ENCODE measurements at regions not wholly inside any gene's neighbourhood (a gene's known extent, or its start where the extent isn't known, plus 50 kb on each side); places are given as distances from the start of the nearest gene placed in this dataset.
"Not testable (repeated sequence)": the region's sequence is repeated elsewhere in the genome, so short reads cannot be mapped to it uniquely, and the experiment has no call there.

- no peak for DNase-seq
Observed at GRCh38 chr16:59030923-59031485, 296.9 kb upstream of the GOT2 start.

GRCh38 chr16:59021751-59022150, 287.6 kb upstream of the GOT2 start:
- no peak for DNase-seq

GRCh38 chr16:59013930-59014329, 279.8 kb upstream of the GOT2 start:
- no peak for DNase-seq

- DNase-seq, result no peak
Observed at GRCh38 chr16:58999762-59000161, 265.6 kb upstream of the GOT2 start.

GRCh38 chr16:58992755-58993154, 258.6 kb upstream of the GOT2 start:
- not testable (repeated sequence) for DNase-seq

- DNase-seq, result not testable (repeated sequence)
Observed at GRCh38 chr16:58983181-58983965, 249.3 kb upstream of the GOT2 start.

GRCh38 chr16:58970775-58971174, 236.7 kb upstream of the GOT2 start:
- peak; percentile 51 to 80 (median 66) for DNase-seq

GRCh38 chr16:58963479-58963878, 229.4 kb upstream of the GOT2 start:
- peak in 2 of 3 donors; percentile 13 to 21 for DNase-seq

- no peak for DNase-seq
Observed at GRCh38 chr16:58962811-58963210, 228.7 kb upstream of the GOT2 start.

GRCh38 chr16:58960484-58960883, 226.4 kb upstream of the GOT2 start:
- no peak for DNase-seq

- no peak for DNase-seq
Observed at GRCh38 chr16:58960034-58960433, 225.9 kb upstream of the GOT2 start.

GRCh38 chr16:58958749-58959148, 224.6 kb upstream of the GOT2 start:
- DNase-seq, result no peak

GRCh38 chr16:58948244-58948643, 214.1 kb upstream of the GOT2 start:
- peak in 1 of 3 donors; percentile 10 for DNase-seq

- DNase-seq, result no peak
Observed at GRCh38 chr16:58940609-58941008, 206.5 kb upstream of the GOT2 start.

- DNase-seq, result no peak
Observed at GRCh38 chr16:58938811-58939210, 204.7 kb upstream of the GOT2 start.

- no peak for DNase-seq
Observed at GRCh38 chr16:58937661-58938060, 203.5 kb upstream of the GOT2 start.

GRCh38 chr16:58933186-58933585, 199.1 kb upstream of the GOT2 start:
- DNase-seq, result no peak

GRCh38 chr16:58931436-58931835, 197.3 kb upstream of the GOT2 start:
- no peak for DNase-seq

- DNase-seq, result no peak
Observed at GRCh38 chr16:58923094-58923493, 189.0 kb upstream of the GOT2 start.

GRCh38 chr16:58913456-58913855, 179.3 kb upstream of the GOT2 start:
- DNase-seq, result no peak

GRCh38 chr16:58912571-58912970, 178.5 kb upstream of the GOT2 start:
- DNase-seq, result no peak

GRCh38 chr16:58906981-58907715, 173.0 kb upstream of the GOT2 start:
- peak in 1 of 3 donors; percentile 19 for DNase-seq

GRCh38 chr16:58904291-58904690, 170.2 kb upstream of the GOT2 start:
- no peak for DNase-seq

- no peak for DNase-seq
Observed at GRCh38 chr16:58889516-58889915, 155.4 kb upstream of the GOT2 start.

Measured in suppressor macrophage treated with lipopolysaccharide for 1 hour (primary cell).